Nephron progenitor cell (in vitro differentiated cells): ENCODE measurements at regions not wholly inside any gene's neighbourhood (a gene's known extent, or its start where the extent isn't known, plus 50 kb on each side); places are given as distances from the start of the nearest gene placed in this dataset.

ENCODE experiments used
- DNase-seq: peaks from one replicate; pipeline ENCODE4 v3.0.0; 2021
- H3K27ac Mint-ChIP-seq: 2 replicates; pipeline ENCODE4 v1.8.0; 2021; ENCODE audit warnings: mild to moderate bottlenecking, moderate library complexity, mixed read lengths
- H3K27me3 Mint-ChIP-seq: 2 replicates; pipeline ENCODE4 v1.8.0; 2021; ENCODE audit warnings: mild to moderate bottlenecking, low read depth, mixed read lengths; ENCODE audit not compliant: poor library complexity
- H3K36me3 Mint-ChIP-seq: 2 replicates; pipeline ENCODE4 v1.8.0; 2021; ENCODE audit warnings: low read depth, mixed read lengths
- H3K4me1 Mint-ChIP-seq: 2 replicates; pipeline ENCODE4 v1.8.0; 2021; ENCODE audit warnings: mixed read lengths
- H3K4me3 Mint-ChIP-seq: 2 replicates; pipeline ENCODE4 v1.8.0; 2021; ENCODE audit warnings: mild to moderate bottlenecking, moderate library complexity, mixed read lengths
- H3K9me3 Mint-ChIP-seq: 2 replicates; pipeline ENCODE4 v1.8.0; 2021; ENCODE audit warnings: mild to moderate bottlenecking, moderate library complexity, mixed read lengths
- CTCF ChIP-seq: fragments of 200-600 bp; sonication (generic); IDR thresholded peaks from 2 replicates; pipeline ENCODE4 v1.5.0; 2021; ENCODE audit warnings: antibody characterized with exemption

GRCh38 chr13:60852886-60853285 lies 455.9 kb downstream of the TDRD3 start:
- Mint-ChIP-seq H3K36me3 (peaks cover 6% of the 10 kb centered on the region), H3K9me3 (peaks cover 30% of the 10 kb centered on the region), H3K4me1 (no peaks in the 10 kb centered on the region), H3K4me3 (no peak overlapping the region), H3K27me3 (no peaks in the 10 kb centered on the region), H3K27ac (no peak overlapping the region)
- no peak for DNase-seq
- no peak for TF ChIP-seq CTCF

GRCh38 chr13:60851378-60851777 lies 454.4 kb downstream of the TDRD3 start:
- peaks cover 34% of the 10 kb centered on the region for H3K9me3 Mint-ChIP-seq
- no peak for TF ChIP-seq CTCF
- peaks cover 6% of the 10 kb centered on the region for H3K36me3 Mint-ChIP-seq
- no peak overlapping the region for H3K4me3 Mint-ChIP-seq
- H3K27me3 Mint-ChIP-seq: no peaks in the 10 kb centered on the region
- no peaks in the 10 kb centered on the region for H3K4me1 Mint-ChIP-seq
- DNase-seq: no peak
- H3K27ac Mint-ChIP-seq: no peak overlapping the region

- Mint-ChIP-seq H3K4me1 (no peaks in the 10 kb centered on the region), H3K9me3 (peaks cover 38% of the 10 kb centered on the region), H3K36me3 (peaks cover 6% of the 10 kb centered on the region), H3K27me3 (no peaks in the 10 kb centered on the region), H3K27ac (no peak overlapping the region), H3K4me3 (no peak overlapping the region)
- no peak for DNase-seq
- TF ChIP-seq CTCF: no peak
These were observed 453.5 kb downstream of the TDRD3 start for GRCh38 chr13:60850526-60850925.

GRCh38 chr13:60838581-60838980 lies 441.6 kb downstream of the TDRD3 start:
- H3K4me1 Mint-ChIP-seq: peaks cover 30% of the 10 kb centered on the region

GRCh38 chr13:60837806-60838205 lies 440.8 kb downstream of the TDRD3 start:
- Mint-ChIP-seq H3K36me3 (no peaks in the 10 kb centered on the region), H3K4me3 (no peak overlapping the region), H3K9me3 (peaks cover 13% of the 10 kb centered on the region), H3K27me3 (no peaks in the 10 kb centered on the region), H3K4me1 (peaks cover 30% of the 10 kb centered on the region), H3K27ac (peak overlapping the region; percentile 55)
- DNase-seq: no peak
- no peak for TF ChIP-seq CTCF

More at GRCh38 chr13:60838581-60838980, 441.6 kb downstream of the TDRD3 start:
- Mint-ChIP-seq H3K27me3 (no peaks in the 10 kb centered on the region), H3K4me3 (no peak overlapping the region), H3K36me3 (no peaks in the 10 kb centered on the region), H3K27ac (peak overlapping the region; percentile 50), H3K9me3 (peaks cover 7% of the 10 kb centered on the region)
- TF ChIP-seq CTCF: no peak
- peak; percentile 31 for DNase-seq

GRCh38 chr13:60836821-60837220 lies 439.8 kb downstream of the TDRD3 start:
- Mint-ChIP-seq H3K36me3 (no peaks in the 10 kb centered on the region), H3K9me3 (peaks cover 23% of the 10 kb centered on the region), H3K4me1 (peaks cover 30% of the 10 kb centered on the region), H3K27me3 (no peaks in the 10 kb centered on the region), H3K27ac (no peak overlapping the region), H3K4me3 (no peak overlapping the region)
- DNase-seq: no peak
- TF ChIP-seq CTCF: no peak
